OCI-LY3 (cell line): ENCODE measurements at regions not wholly inside any gene's neighbourhood (a gene's known extent, or its start where the extent isn't known, plus 50 kb on each side); places are given as distances from the start of the nearest gene placed in this dataset.

Experiments
- H2AFZ ChIP-seq: fragments of 200-600, 300-600 bp; shearing (Covaris generic); 2 replicates; pipeline ENCODE4 v1.6.0; 2014; ENCODE audit warnings: antibody characterized with exemption, low read depth, low read length
- H3K27ac ChIP-seq: fragments of 200-600, 300-600 bp; sonication (generic); 2 replicates; pipeline ENCODE4 v1.5.1; 2014; ENCODE audit warnings: mild to moderate bottlenecking, low read length, moderate library complexity, mixed read lengths
- H3K27me3 ChIP-seq: fragments of 200-600, 300-600 bp; sonication (generic); 2 replicates; pipeline ENCODE4 v1.6.1; 2014; ENCODE audit warnings: low read depth, low read length, mixed read lengths
- H3K36me3 ChIP-seq: fragments of 200-600, 300-600 bp; sonication (generic); replicated peaks from 2 replicates; pipeline ENCODE3; 2014; ENCODE audit warnings: low read depth, low read length, mixed read lengths
- H3K4me1 ChIP-seq: fragments of 300-600, 200-600 bp; sonication (generic); 2 replicates; pipeline ENCODE4 v1.6.1; 2014; ENCODE audit warnings: low read length, mixed read lengths
- H3K4me2 ChIP-seq: fragments of 200-600, 300-600 bp; sonication (generic); 2 replicates; pipeline ENCODE4 v1.6.1; 2014; ENCODE audit warnings: low read length, mixed read lengths
- H3K4me3 ChIP-seq: fragments of 300-600, 200-600 bp; sonication (generic); 2 replicates; pipeline ENCODE4 v1.5.1; 2014; ENCODE audit warnings: antibody characterized with exemption, mild to moderate bottlenecking, low read length, moderate library complexity
- H3K79me2 ChIP-seq: fragments of 300-600, 200-600 bp; shearing (Covaris generic); 2 replicates; pipeline ENCODE4 v1.6.1; 2014; ENCODE audit warnings: mild to moderate bottlenecking, low read length, mixed read lengths
- H3K9ac ChIP-seq: fragments of 300-600, 200-600 bp; shearing (Covaris generic); 2 replicates; pipeline ENCODE4 v1.6.0; 2014; ENCODE audit warnings: mild to moderate bottlenecking, low read length, moderate library complexity
- H3K9me3 ChIP-seq: fragments of 200-600, 300-600 bp; shearing (Covaris generic); 2 replicates; pipeline ENCODE4 v1.6.1; 2014; ENCODE audit warnings: low read length, mixed read lengths; ENCODE audit not compliant: insufficient read depth
- H4K20me1 ChIP-seq: fragments of 200-600, 300-600 bp; sonication (generic); 2 replicates; pipeline ENCODE4 v1.6.1; 2016; ENCODE audit warnings: low read length, mixed read lengths; ENCODE audit not compliant: insufficient read depth
- CTCF ChIP-seq: fragments of 200-600, 300-600 bp; sonication (generic); IDR thresholded peaks from 2 replicates; pipeline ENCODE4 v1.5.1; 2014; ENCODE audit warnings: antibody characterized with exemption, low read length, low read depth
- EZH2phosphoT487 ChIP-seq: fragments of 200-600 bp; shearing (Covaris generic); IDR thresholded peaks from 2 replicates; pipeline ENCODE4 v1.6.1; 2018; ENCODE audit warnings: antibody characterized with exemption, mixed run types, low read depth

- H3K79me2 ChIP-seq, result no peaks in the 10 kb centered on the region
- no peak overlapping the region for H3K9ac ChIP-seq
- H3K4me2 ChIP-seq, result no peak overlapping the region
- H3K27me3 ChIP-seq, result no peaks in the 10 kb centered on the region
- no peaks in the 10 kb centered on the region for H3K4me1 ChIP-seq
- no peaks in the 10 kb centered on the region for H3K36me3 ChIP-seq
- TF ChIP-seq EZH2phosphoT487 (no peak), CTCF (no peak)
- H3K27ac ChIP-seq, result no peak overlapping the region
- no peaks in the 10 kb centered on the region for H4K20me1 ChIP-seq
- H2AFZ ChIP-seq, result no peak overlapping the region
- no peak overlapping the region for H3K4me3 ChIP-seq
- H3K9me3 ChIP-seq, result no peaks in the 10 kb centered on the region
These were observed 270.2 kb downstream of the SHOX2 start for GRCh38 chr3:157836022-157836421.

- H3K9ac ChIP-seq, result no peak overlapping the region
- no peaks in the 10 kb centered on the region for H3K36me3 ChIP-seq
- H3K27me3 ChIP-seq, result no peaks in the 10 kb centered on the region
- no peak overlapping the region for H3K4me3 ChIP-seq
- no peak overlapping the region for H3K27ac ChIP-seq
- H2AFZ ChIP-seq, result no peak overlapping the region
- H3K4me2 ChIP-seq, result no peak overlapping the region
- H3K9me3 ChIP-seq, result no peaks in the 10 kb centered on the region
- H4K20me1 ChIP-seq, result no peaks in the 10 kb centered on the region
- H3K79me2 ChIP-seq, result no peaks in the 10 kb centered on the region
- no peak for TF ChIP-seq EZH2phosphoT487
- no peak for TF ChIP-seq CTCF
- no peaks in the 10 kb centered on the region for H3K4me1 ChIP-seq
These were observed 273.6 kb downstream of the SHOX2 start for GRCh38 chr3:157832588-157832987.

GRCh38 chr3:157830556-157831236, 275.5 kb downstream of the SHOX2 start:
- no peak overlapping the region for H3K9ac ChIP-seq
- H3K4me2 ChIP-seq, result no peak overlapping the region
- H3K9me3 ChIP-seq, result no peaks in the 10 kb centered on the region
- H3K4me1 ChIP-seq, result no peaks in the 10 kb centered on the region
- no peaks in the 10 kb centered on the region for H4K20me1 ChIP-seq
- H2AFZ ChIP-seq, result no peak overlapping the region
- H3K79me2 ChIP-seq, result no peaks in the 10 kb centered on the region
- TF ChIP-seq EZH2phosphoT487 (no peak), CTCF (no peak)
- H3K4me3 ChIP-seq, result no peak overlapping the region
- H3K27ac ChIP-seq, result no peak overlapping the region
- H3K27me3 ChIP-seq, result no peaks in the 10 kb centered on the region
- H3K36me3 ChIP-seq, result no peaks in the 10 kb centered on the region

- Histone ChIP-seq H4K20me1 (no peaks in the 10 kb centered on the region), H3K4me1 (no peaks in the 10 kb centered on the region), H3K79me2 (no peaks in the 10 kb centered on the region), H3K9me3 (no peaks in the 10 kb centered on the region), H3K27me3 (no peaks in the 10 kb centered on the region), H3K9ac (no peak overlapping the region), H3K27ac (no peak overlapping the region), H3K4me3 (no peak overlapping the region), H2AFZ (no peak overlapping the region), H3K36me3 (no peaks in the 10 kb centered on the region), H3K4me2 (no peak overlapping the region)
- no peak for TF ChIP-seq EZH2phosphoT487
- TF ChIP-seq CTCF, result no peak
These were observed 276.4 kb downstream of the SHOX2 start for GRCh38 chr3:157829786-157830185.
